ENCODE measurements at regions not wholly inside any gene's neighbourhood (a gene's known extent, or its start where the extent isn't known, plus 50 kb on each side); places are given as distances from the start of the nearest gene placed in this dataset.

- TF ChIP-seq, protein P1, sequence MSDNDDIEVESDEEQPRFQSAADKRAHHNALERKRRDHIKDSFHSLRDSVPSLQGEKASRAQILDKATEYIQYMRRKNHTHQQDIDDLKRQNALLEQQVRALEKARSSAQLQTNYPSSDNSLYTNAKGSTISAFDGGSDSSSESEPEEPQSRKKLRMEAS (IDR thresholded peaks at IDR 0.05): no peak
- TF ChIP-seq RXRA (IDR thresholded peaks at IDR 0.05) (no peak), GABPA (IDR thresholded peaks at IDR 0.05 in 1 of 2, conservative IDR thresholded peaks at IDR 0.05 in 1 of 2) (no peak), RAD21 (IDR thresholded peaks at IDR 0.05) (no peak), CTCF (IDR thresholded peaks at IDR 0.05; ENCODE audit: low read depth, low read length, missing input control) (no peak)
Measured at GRCh38 chr4:54513204-54513603, 144.6 kb upstream of the KIT start (continued).

- no peak overlapping the region for H3K9ac ChIP-seq (ENCODE audit: low read depth in 1 of 2, low read length in 2 of 2)
- peaks cover 0 to 6% (median 0%) of the 10 kb centered on the region in 4 donors for H3K9me3 ChIP-seq (ENCODE audit: control insufficient read depth in 4 of 4, low read length in 3 of 4)
- H3K36me3 ChIP-seq (ENCODE audit: control insufficient read depth in 4 of 4, insufficient read depth in 3 of 4, low read depth in 1 of 4, low read length in 3 of 4): no peaks in the 10 kb centered on the region
- H3K27ac ChIP-seq (ENCODE audit: low read depth in 1 of 2, low read length in 2 of 2): no peak overlapping the region
- no peak for TF ChIP-seq SP1 (IDR thresholded peaks at IDR 0.05)
- no peak for TF ChIP-seq FOXA1 (IDR thresholded peaks at IDR 0.05)
- no peak for TF ChIP-seq RAD21 (IDR thresholded peaks at IDR 0.05)
- no peak for TF ChIP-seq EGR1 (IDR thresholded peaks at IDR 0.05; ENCODE audit: low read depth in 2 of 2)
- no peak for TF ChIP-seq FOXA2 (IDR thresholded peaks at IDR 0.05)
- no peak for TF ChIP-seq RXRA (IDR thresholded peaks at IDR 0.05)
- TF ChIP-seq, protein P1 (IDR thresholded peaks at IDR 0.05): no peak
- TF ChIP-seq, protein P2, sequence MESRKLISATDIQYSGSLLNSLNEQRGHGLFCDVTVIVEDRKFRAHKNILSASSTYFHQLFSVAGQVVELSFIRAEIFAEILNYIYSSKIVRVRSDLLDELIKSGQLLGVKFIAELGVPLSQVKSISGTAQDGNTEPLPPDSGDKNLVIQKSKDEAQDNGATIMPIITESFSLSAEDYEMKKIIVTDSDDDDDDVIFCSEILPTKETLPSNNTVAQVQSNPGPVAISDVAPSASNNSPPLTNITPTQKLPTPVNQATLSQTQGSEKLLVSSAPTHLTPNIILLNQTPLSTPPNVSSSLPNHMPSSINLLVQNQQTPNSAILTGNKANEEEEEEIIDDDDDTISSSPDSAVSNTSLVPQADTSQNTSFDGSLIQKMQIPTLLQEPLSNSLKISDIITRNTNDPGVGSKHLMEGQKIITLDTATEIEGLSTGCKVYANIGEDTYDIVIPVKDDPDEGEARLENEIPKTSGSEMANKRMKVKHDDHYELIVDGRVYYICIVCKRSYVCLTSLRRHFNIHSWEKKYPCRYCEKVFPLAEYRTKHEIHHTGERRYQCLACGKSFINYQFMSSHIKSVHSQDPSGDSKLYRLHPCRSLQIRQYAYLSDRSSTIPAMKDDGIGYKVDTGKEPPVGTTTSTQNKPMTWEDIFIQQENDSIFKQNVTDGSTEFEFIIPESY (IDR thresholded peaks at IDR 0.05): no peak
- TF ChIP-seq, protein P3, sequence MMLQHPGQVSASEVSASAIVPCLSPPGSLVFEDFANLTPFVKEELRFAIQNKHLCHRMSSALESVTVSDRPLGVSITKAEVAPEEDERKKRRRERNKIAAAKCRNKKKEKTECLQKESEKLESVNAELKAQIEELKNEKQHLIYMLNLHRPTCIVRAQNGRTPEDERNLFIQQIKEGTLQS (IDR thresholded peaks at IDR 0.05): no peak
- TF ChIP-seq CTCF (IDR thresholded peaks at IDR 0.05; ENCODE audit: low read depth, low read length, missing input control): no peak
- H3K27me3 ChIP-seq (ENCODE audit: control insufficient read depth in 4 of 4, insufficient read depth in 4 of 4, low read length in 3 of 4): no peaks in the 10 kb centered on the region
- peaks cover 0 to 4% (median 0%) of the 10 kb centered on the region in 4 donors for H3K4me1 ChIP-seq (ENCODE audit: control insufficient read depth in 4 of 4, insufficient read depth in 4 of 4, low read length in 3 of 4)
- no peak overlapping the region for H3K4me3 ChIP-seq (ENCODE audit: low read depth in 1 of 3, low read length in 3 of 3)
- no peak for DNase-seq (ENCODE audit: low spot score)
Measured at GRCh38 chr4:54513741-54514140, 144.0 kb upstream of the KIT start.

- peaks cover 0 to 4% (median 0%) of the 10 kb centered on the region in 4 donors for H3K4me1 ChIP-seq (ENCODE audit: control insufficient read depth in 4 of 4, insufficient read depth in 4 of 4, low read length in 3 of 4)
- 53% methylated on average over 4 of the region's 4 CpGs for WGBS
- H3K4me3 ChIP-seq (ENCODE audit: low read depth in 1 of 3, low read length in 3 of 3): no peak overlapping the region
- no peak overlapping the region for H3K27ac ChIP-seq (ENCODE audit: low read depth in 1 of 2, low read length in 2 of 2)
- TF ChIP-seq JUND (IDR thresholded peaks at IDR 0.05): no peak
- H3K36me3 ChIP-seq (ENCODE audit: control insufficient read depth in 4 of 4, insufficient read depth in 3 of 4, low read depth in 1 of 4, low read length in 3 of 4): no peaks in the 10 kb centered on the region
- H3K27me3 ChIP-seq (ENCODE audit: control insufficient read depth in 4 of 4, insufficient read depth in 4 of 4, low read length in 3 of 4): no peaks in the 10 kb centered on the region
- no peak overlapping the region for H3K9ac ChIP-seq (ENCODE audit: low read depth in 1 of 2, low read length in 2 of 2)
- no peak for DNase-seq (ENCODE audit: low spot score)
- H3K9me3 ChIP-seq (ENCODE audit: control insufficient read depth in 4 of 4, low read length in 3 of 4): peaks cover 0 to 6% (median 0%) of the 10 kb centered on the region in 4 donors
Measured at GRCh38 chr4:54516556-54517215, 141.1 kb upstream of the KIT start.
